GM19467 (cell line): ENCODE measurements at regions not wholly inside any gene's neighbourhood (a gene's known extent, or its start where the extent isn't known, plus 50 kb on each side); places are given as distances from the start of the nearest gene placed in this dataset.
"Not testable (repeated sequence)": the region's sequence is repeated elsewhere in the genome, so short reads cannot be mapped to it uniquely, and the experiment has no call there.

ENCODE experiments used
- ATAC-seq: cut with Tn5 transposase; IDR thresholded peaks from one replicate; pipeline ENCODE4 v1.9.1; 2021; ENCODE audit warnings: mild to moderate bottlenecking, moderate library complexity; ENCODE audit not compliant: unreplicated experiment

DNA sequence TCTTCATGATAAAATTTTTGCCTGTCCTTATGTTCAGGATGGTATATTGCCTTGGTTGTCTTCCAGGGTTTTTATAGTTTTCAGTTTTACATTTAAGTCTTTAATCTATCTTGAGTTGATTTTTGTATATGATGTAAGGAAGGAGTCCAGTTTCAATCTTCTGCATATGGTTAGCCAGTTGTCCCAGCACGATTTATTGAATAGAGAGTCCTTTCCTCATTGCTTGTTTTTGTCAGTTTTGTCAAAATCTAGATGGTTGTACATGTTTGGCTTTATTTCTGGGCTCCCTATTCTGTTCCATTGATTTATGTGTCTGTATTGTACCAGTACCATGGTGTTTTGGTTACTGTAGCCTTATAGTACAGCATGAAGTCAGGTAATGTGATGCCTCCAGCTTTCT is 91.6 kb upstream of the FAM98A start:
- not testable (repeated sequence) for ATAC-seq

- ATAC-seq, result no peak
Observed at GRCh38 chr2:33681364-33681757, 82.3 kb upstream of the FAM98A start.

DNA sequence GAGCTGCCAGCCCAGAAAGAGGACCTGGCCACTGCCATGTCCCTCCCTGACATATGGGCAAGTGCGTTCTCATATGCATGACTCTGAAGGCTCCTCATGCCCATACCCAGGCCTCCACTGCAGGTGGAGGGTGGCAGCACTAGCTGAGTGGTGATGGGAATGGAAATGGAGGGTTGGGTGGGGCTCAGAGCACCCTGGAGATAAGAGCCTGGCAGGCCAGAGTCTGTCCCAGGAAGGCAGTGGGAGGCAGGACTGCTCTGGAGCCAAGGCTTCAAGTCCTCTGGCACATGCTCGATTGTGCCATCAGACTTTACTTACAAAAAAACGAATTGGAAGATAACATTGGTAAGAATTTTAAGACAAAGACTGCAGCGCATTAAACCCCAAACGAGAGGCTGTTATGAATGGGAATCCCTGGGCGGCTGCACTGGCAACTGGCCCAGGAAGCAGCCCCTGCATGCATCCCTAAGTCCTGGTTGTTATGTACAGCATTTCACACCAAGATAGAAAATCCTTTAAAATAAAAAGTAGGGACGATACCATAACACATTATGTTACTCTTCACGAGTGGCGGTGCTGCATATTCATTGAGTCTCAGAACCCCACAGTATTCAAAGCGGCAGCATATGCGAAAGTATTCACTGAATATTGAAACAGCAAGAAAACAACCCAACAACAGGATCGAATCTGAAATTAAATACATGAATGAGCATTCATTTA is 81.7 kb upstream of the FAM98A start:
- no peak for ATAC-seq

DNA sequence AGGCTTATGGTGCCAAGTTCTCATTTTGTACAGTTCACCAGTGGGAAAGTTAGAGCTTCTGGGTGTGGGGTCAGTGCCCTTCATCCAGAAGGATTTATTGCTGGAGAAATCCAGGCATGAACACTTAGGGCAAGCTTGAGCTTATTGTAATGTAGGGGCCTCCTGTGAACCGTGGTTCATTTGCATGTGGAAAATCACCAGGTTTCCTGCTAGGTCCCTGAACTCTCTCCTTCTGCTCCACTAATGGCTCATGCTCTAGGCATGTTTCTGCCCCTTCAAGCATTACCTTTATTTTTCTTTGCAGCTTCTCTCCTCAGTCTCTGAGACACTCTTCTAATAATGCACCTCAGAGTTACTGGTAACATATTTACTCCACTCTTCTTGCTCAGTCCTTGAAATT is 79.3 kb upstream of the FAM98A start:
- no peak for ATAC-seq

DNA sequence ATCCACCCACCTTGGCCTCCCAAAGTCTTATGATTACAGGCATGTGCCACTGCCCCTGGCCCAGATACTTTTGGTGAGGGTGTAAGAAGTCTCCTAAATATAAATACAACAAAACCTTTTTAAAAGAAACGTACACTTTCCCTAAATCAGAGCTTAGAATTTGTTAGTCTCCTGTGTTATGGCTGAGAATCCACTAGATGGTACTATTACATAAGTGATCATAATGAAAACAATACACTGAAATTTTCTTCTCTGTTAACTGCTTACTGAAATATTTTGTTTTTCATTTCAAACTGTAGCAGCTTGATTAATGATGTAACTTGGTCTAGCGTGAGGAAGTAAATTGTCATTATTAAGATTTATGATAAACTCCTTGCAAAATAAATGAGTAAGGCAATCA is 74.8 kb upstream of the FAM98A start:
- ATAC-seq, result no peak

- ATAC-seq, result no peak
Observed at GRCh38 chr2:33672896-33673295, 73.8 kb upstream of the FAM98A start.

- ATAC-seq, result no peak
Observed at GRCh38 chr2:33672389-33672788, 73.3 kb upstream of the FAM98A start.

DNA sequence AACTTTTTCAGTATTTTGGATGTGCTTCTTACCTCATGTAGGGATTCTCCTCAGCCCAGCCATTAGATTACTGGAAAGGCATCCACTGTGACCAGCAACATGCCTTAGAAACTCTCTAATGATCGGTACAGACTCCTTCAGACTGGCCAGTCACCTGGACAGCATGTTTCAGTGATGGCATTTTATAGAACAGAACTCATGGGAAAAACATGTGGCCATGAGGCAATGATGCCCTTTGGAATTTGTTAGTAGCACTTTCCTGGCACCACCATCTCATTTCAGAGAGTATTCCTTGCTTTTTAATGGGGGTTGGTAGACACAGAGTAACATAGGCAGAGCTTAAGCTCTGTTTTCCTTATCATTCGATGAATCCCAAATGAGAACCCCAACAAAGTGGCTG is 72.1 kb upstream of the FAM98A start:
- no peak for ATAC-seq

DNA sequence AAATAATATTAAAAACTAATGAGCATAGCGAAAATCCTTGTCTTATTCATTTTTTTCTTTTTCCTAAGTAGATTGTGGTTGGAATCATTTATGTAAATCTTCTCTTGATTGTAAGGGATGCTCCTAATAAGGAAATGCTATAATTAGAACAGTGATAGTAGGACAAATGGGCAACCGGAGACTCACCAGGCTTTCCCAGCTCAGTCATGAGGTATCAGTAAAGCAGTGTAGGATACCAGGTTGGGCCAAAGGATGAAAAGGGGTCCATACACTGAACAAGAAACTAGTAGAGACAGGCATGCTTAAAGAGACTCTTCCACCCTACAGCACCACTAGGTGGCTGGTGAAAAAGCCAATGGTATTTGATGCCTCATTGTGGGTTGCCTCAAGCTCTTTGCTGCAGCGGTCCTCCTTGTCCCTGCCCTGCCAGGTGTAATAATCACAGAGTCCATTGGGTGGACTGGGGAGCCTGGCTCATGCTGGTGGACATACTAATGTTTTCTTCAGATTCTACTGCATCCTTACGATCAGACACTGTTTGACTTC is 71.4 kb upstream of the FAM98A start:
- ATAC-seq, result no peak

- no peak for ATAC-seq
Observed at GRCh38 chr2:33666879-33667278, 67.8 kb upstream of the FAM98A start.

- ATAC-seq, result no peak
Observed at GRCh38 chr2:33665039-33665438, 65.9 kb upstream of the FAM98A start.

GRCh38 chr2:33660416-33661123 is 61.5 kb upstream of the FAM98A start:
- ATAC-seq, result no peak

DNA sequence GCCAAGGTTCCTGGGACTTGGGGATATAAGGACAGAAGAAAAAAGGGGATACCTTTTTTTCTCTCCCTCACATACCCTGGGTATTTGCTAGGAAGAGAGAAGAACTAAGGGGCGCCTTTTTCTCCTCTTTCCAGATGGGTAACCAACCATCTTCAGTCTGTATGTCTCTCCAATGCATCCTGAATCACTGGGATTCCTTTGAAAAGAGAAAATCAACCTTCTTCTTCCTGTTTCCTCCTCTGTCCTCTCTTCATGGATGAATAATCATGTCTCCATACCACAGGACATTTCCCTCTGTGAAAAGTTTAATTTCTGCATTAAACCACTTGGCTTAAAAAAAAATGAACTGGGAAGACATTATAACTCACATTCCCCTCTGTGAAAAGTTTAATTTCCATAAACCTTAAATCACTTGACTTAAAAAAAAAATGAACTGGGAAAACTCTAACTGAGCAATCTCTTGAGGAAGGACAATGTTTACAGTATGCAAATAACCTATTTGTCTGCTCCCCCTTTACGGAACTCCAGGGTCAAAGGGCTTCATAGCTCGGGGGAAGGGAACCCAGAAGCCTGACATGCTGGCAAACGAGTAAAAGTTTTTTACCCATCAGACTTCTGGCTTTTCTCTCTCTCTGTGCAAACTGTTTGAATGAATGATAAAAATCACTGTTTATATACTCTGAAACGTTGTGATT is 56.7 kb upstream of the FAM98A start:
- ATAC-seq, result no peak

DNA sequence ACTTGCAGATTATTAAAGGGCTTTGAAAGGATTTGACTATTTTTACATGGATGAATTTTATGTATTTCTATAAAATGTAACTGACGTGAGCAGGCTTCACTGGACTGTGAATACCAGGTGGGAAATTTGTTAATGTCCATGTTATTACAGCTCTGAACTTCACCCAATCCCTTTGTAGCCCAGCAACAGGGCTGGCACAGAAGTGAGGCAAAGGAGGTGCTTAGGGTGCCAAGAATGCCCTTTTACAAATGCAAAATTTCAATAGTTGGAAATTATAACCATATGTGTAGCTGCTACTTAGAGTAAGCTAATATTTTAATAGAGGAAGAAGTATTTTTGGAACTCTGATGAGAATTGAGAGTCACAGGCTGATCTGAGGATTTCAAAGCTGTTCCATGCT is 53.7 kb upstream of the FAM98A start:
- no peak for ATAC-seq

- ATAC-seq, result no peak
Observed at GRCh38 chr2:33650171-33650570, 51.1 kb upstream of the FAM98A start.
